ENCODE measurements at regions not wholly inside any gene's neighbourhood (a gene's known extent, or its start where the extent isn't known, plus 50 kb on each side); places are given as distances from the start of the nearest gene placed in this dataset.

DNA sequence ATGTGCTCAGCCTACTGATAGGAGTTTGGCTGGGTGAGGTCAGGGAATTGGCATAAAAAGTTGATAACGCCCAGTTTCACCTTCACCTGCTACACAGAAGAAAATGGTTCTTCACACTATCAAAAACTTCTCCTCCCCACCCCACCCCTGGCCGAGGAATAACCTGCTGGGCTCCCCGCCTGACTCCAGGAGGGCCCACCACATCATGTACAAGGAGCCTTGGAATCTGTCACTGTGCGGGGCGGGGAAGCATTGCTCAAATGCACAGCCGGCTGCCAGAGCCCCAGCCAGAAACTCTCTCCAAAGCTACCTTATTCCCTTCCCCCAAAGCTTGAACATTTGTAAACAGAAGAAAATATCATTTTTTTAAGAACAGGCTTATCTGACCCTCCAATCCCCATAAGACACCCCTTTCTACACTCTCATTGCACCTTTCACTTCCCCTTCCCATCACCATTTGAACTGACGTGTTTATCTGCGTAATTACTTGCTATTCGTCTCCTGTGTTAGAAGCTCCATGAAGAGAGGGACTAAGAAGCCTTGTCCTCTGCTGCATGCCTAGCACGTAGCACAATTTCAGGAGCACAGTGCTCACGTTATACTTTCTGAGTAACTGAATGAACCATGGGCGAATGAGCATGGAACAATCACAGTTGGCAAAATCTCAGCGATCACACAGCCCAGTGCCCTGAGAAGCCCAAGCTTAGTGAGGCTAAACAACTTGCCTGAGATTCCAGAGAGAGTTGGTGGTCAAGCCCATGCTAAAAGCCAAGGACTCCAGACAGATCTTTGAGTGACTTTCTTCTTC lies 82.9 kb downstream of the HES1 start:
- DNase-seq (ENCODE audit: low spot score), result no peak

DNA sequence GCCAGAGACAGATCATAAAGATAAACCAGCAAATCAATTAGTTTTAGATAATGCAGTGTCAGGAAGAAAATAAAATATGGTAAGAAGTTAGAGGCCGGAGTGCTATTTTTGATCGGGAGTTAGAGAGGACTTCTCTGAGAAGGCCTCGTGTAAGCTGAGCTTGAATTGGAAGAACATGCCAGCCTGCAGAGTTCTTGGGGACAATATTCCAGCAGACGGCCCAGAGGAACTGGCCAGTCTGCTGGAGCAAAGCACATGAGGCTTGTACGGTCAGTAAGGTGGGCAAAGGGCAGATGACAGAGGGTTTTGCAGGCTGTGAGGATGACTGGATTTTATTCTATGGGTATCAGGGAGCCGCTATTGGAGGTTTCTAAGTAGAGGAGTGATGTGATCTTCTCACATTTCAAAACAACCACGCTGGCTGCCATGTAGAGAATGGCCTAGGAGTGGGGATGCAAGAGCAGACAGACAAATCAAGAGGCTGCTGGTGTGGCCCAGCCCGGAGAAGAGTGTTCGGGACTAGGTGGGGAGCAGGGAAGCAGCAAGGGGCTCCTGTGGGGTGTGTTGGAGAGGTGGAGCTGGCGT lies 84.0 kb downstream of the HES1 start:
- no peak for DNase-seq (ENCODE audit: low spot score)

DNA sequence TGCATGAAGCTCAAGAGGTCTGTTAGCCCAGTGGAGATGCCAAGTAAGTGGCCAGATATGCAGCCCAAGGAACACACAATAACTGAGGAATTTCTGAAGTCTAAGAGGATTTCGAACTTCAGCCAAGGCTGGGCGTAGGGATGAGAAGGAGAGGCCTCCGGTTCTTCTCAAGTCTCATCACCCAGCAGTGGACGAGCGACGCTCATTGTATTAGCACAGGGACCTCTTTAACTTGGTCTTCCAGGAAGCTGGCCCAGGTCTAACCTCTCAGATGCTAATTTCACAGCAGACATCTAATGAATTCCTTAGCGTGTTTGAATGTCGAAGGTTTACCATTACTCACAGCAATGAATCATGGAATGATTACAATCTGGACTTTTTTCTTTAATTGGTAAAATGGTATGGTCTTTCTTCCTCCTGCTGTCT lies 85.0 kb downstream of the HES1 start:
- no peak for DNase-seq (ENCODE audit: low spot score)

DNA sequence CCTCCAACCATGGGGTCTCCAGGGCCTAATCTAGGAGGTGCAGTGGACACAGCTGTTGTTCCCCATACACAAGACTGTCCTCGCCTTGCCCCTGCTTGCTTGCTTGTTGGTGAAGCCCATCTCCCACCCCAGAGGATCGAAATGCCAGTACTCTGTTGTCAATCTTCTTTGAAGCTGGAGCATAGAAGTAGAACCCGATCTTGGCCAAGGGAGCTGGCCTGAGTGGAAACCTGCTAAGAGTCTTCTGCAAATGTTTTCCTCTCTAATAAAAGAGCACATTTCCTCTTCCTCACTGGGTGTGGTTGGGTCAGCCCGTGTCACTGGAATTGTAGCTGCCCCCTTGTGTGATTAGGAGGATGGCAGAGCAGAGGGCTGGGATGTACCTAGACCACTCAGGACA lies 85.4 kb downstream of the HES1 start:
- DNase-seq (ENCODE audit: low spot score), result no peak

DNA sequence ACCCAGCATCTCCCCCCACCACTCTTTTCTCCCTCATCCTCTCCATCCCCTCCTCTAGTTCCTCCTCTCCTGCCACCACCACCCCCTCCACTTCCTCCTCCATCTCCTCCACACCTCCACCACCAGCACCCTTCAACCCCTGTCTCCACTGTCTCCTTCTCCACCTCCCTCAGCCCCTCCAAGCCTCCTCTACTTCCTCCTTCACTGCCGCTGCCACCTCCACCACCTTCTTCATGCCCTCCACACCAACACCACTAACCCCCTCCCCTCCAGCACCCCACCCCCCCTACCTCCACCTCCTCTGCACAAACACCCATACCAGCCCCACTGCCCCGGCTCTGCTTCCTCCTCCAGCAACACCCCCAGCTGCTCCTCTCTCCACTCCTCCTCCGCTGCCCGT lies 88.0 kb downstream of the HES1 start:
- DNase-seq (ENCODE audit: low spot score), result no peak

DNA sequence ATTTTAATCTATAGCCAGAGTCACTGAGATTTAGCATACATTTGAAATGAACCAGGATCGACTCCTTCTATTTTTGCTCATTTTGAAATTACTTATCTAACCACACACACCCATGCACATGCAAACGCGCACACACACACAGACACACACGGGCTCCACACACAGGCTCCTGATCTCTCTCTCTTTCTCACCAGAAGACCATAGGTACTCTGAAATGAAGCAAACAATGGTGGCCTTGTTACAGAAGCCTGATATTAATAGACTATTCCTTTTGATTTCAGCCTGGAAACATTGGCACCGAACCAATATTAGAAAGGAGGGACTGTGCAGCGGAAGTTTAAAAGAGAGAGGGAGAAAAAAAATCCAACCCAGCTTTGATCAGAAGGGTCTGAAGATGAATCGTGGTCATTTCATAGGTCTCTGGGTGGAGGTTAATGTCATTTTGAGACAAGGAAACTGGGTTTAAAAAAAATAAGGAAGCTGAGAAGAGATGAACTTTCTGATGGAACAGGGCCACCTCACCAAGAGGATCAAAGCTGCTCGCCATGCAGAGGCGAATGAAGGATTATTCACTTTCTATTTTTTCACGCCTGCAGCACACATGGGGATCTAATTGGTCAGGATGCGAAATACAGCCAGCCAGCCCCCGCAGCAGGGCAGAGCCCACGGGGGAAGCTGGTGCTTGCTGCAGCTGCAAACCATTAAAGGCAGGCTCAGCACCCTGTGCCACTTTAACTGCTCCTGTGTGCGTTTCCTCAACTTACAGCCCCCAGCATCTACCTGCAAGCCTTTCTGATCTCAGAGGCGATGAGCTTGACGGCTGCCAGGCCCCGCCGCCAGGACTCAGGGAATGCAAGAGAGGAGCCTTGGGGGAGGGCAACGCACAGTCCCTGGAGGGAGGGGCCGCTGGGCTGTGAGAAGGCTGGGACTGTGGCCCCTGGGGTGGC lies 88.8 kb downstream of the HES1 start:
- DNase-seq (ENCODE audit: low spot score), result no peak

DNA sequence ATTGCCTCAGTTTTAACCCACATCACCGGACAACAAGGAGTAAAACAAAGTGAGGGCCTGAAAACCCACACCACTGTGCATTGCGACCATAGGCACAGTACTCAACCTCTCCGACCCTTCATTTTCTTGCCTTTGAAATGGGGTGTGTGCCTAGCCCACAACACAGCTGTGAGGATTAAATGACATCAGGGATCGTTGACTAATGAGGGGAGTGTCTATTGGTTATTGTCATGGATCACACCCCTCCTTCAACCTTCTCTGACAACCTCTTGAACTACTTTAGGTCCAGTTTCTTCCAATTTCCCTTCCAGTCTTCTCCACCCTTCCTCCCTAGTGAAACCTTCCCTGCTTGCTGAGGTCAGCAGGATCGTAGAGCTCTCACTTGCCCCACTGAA lies 89.5 kb downstream of the HES1 start:
- no peak for DNase-seq (ENCODE audit: low spot score)

DNA sequence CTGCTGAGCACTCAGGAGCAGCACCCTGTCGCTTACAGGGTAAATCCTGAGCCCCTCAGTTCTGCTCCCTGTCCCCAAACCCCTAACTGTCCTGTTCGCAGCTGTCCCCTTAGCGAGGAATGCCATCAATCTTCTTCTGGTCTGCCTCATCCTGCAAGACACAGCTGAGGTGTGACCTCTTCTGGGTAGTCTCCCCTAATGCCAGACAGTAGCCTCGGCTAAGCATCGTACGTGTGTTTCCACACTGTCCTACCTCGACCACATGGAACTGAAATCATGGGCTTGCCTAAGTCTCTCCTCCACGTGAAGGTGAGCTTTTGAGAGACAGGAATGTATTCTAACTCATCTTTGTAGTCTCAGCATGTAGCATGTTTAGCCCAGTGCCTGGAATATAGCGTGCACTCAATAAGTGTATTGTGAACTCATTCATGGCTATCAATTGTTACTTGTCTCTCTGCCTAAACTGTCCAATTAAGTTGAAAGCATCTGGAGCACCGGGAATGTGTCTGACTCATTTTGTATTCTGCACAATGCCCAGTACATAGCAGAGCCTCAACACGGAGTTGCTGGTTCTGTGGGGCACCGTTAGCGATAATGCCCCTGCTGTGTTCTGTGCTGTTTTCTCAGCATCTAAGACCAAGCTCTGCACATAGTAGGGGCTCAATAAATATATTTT lies 90.2 kb downstream of the HES1 start:
- no peak for DNase-seq (ENCODE audit: low spot score)

DNA sequence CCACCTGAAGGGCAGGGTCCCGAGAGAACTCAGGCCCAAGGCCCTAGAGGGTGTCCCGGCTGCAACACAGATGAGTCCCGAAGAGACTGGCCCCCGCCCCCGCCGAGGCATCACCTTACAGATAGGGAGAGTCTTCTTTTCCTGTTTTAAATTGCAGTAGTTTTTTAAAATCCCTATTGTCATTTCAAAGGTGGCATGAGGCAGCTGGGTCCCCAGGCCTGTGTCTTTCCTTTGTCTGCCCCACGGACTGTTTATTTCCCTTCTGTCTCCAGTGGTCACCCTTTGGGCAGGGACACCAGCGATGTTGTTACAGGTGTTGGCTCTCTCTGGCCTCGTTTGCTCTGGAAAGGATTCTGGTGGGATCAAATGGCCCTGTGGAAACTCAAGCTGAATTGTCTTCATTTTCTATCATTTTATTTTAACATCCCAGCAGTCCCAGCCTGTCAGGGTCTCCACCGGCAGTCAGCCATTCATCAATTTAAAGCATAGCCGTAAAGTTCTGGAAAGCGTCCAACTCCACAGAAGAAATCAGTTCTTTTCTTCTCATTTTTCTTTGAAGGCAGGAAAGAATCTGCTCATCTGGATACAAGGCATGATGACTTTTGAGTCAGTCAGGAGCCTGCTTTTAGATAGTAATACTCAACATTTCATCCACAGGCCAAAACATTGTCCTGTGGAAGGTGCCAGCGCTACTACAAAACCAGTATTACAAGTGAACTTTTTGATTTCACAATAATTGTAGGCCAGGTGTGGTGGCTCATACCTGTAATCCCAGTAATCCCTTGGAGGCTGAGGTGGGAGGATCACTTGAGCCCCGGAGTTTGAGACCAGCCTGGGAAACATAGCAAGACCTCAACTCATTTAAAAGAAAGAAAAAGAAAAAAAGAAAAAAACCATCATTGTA lies 96.2 kb downstream of the HES1 start:
- no peak for DNase-seq (ENCODE audit: low spot score)

DNA sequence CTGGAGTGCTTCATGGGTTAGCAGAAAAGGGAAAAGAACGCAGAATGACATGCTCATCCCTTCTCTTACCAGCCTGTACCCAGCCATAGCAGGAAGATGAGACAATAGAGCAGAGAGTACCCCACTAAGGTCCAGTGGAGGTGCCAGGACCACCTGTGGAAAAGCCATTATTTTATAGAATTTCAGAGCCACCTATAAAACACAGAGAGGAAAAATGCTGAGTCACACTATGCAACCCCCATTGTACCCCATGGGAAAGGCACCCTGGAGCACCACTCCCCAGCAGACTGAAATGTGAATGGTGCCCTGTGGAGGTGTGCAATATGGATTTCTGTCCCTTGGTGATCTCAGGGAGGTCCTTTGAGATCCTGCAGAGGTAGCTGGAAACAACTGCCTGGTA lies 97.2 kb downstream of the HES1 start:
- no peak for DNase-seq (ENCODE audit: low spot score)

DNA sequence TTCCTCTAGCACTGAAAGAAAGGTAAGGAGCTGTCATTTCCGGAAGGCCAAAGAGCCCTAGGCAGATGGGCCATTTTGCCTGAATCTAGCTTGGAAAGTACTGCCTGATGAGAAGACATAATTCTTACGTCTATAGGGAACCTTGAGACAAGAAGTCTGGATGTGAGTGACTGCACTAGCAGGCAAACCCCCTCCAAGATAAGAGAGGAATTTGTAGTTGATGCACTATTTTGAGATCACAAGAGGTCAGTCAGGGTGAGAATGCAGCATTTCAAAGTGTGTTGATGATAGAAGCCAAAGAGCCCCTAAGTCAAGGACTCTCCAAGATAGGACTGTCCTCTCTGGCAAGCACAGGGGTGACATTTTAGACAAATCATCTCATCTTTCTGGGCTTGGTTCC lies 99.2 kb downstream of the HES1 start:
- DNase-seq (ENCODE audit: low spot score), result no peak

DNA sequence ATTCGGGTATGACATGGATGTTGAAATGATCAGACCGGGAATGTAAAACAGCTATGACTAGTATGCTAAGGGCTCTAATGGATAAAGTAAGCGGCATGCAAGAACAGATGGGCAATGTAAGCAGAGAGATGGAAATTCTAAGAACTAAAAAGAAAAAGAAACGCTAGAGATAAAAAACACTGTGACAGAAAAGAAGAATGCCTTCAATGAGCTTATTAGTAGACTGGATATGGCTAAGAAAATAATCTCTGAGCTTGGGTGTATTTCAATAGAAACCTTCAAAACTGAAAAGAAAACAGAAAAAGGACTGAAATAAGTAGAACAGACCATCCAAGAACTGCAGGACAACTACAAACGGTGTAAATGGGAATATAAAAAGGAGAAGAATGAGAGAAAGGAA lies 101.2 kb downstream of the HES1 start:
- DNase-seq (ENCODE audit: low spot score), result no peak

DNA sequence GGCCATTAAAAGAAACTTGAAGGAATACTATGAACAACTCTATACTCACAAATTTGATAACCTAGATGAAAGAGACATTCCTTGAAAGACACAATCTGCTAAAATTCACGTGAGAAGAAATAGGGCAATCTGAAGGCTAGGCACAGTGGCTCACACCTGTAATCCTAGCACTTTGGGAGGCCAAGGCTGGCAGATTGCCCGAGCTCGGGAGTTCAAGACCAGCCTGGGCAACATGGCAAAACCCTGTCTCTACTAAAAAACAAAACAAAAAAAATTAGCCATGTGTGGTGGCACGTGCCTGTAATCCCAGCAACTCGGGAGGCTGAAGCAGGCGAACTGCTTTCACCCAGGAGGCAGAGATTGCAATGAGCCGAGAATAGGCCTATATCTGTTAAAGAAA lies 104.8 kb downstream of the HES1 start:
- DNase-seq (ENCODE audit: low spot score), result no peak

DNA sequence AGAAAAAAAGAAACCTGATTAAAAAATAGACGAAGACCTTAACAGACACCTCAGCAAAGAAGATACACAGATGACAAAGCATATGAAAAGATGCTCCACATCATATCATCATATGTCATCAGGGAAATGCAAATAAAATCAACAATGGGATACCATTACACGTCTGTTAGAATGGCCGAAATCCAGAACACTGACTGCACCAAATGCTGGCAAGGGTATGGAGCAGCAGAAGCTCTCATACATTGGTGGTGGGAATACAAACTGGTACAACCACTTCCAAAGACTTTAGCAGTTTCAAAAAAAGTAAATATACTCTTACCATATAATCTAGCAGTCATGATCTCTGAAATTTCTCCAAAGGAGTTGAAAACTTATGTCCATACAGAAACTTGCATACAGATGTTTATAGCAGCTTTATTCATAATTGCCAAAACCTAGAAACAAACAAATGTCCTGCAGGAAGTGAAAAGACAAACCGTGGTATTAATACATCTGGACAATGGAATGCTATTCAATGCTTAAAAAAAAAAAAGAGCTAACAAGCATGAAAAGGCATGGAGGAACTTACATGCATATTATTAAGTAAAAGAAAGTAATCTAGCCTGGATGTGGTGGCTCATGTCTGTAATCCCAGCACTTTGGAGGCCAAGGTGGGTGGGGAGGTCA lies 107.4 kb downstream of the HES1 start:
- DNase-seq (ENCODE audit: low spot score), result no peak

DNA sequence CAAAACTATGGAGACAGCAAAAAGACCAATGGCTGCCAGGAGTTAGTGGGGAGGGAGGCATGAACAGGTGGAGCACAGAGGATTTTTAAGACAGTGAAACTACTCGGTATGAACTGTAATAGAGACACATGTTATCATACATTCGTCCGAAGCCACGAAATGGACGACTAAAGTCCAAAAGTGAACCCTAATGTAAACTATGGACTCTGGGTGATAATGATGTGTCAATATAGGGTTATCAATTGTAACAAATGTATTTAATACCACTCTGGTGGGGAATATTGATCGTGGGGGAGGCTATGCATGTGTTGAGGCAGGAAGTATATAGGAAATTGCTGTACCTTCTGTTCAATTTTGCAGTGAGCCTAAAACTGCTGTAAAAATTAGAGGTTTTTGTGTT lies 107.0 kb downstream of the CPN2 start:
- DNase-seq (ENCODE audit: low spot score), result no peak

DNA sequence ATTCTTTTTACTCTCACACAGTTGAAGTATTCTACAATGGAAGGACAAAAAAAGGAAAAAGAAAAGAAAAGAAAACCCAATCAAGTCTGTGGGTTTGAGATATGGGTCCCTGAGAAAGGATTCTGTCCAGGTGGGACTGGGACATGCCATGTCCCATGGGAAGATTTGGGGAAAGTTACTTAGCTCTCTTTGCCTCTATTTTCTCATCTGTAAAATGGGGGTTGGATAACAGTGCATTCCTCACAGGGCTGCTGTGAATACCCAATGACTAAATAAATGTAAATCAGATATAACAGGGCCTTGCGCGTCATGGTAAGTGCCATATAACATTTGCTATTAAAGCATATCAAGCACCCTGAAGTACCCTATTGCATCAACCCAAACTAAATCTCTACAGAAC lies 105.7 kb downstream of the CPN2 start:
- DNase-seq (ENCODE audit: low spot score), result no peak

DNA sequence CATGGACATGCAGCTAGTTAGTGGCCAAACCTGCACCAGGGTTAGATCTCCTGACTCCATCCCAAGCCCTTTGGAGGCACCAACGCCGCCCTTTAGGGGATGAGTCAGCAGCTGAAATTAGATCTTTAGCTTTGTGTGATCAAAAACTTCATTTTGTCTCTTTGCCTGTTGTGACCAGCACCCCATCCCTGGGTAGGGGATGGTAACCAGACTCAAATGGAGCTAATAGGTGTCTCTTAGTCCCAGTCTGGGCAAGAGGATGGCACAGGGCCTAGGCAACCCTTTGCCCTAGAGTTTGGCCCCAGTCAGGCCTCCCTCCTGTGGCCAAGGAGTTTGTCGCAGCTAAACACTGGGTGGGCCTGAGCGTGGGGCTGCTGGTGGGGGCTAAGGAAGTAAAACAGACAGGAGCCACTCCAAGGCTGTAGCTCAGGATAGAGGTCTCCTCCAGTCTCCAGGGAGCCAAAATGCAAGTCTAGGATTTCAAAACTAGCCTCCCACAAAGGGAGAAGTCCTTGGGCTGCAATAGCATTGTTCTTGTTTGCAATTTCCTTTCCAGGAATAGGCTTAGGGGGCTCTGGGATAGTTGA lies 105.1 kb downstream of the CPN2 start:
- no peak for DNase-seq (ENCODE audit: low spot score)

DNA sequence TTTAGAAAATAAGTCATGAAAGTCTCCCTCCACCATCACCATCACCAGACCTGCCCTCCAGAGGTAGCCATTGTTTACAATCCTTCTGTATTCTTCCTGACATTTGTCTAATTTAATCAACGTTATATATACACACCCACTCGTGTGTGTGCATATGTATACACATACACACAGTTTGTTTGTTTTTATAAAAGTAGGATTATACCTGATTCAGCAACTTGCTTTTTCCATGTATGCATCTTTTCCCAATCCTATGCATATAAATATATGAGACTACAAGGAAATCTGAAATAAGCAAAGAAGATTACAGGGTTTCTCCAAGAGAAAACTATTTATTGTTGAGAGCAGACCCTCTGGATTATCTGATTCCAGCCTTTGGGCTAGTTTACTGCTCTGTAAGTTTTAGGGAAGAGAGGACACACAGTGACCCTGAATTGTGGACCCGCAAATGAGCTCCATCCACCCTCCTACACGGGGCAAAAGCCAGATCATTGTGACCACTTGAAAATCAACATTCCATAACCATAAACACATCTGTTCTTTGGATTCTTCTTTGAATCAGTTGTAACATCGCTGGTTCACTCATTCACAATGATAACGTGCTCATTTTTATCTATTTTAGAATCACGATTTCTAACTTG lies 104.3 kb downstream of the CPN2 start:
- DNase-seq (ENCODE audit: low spot score), result no peak

DNA sequence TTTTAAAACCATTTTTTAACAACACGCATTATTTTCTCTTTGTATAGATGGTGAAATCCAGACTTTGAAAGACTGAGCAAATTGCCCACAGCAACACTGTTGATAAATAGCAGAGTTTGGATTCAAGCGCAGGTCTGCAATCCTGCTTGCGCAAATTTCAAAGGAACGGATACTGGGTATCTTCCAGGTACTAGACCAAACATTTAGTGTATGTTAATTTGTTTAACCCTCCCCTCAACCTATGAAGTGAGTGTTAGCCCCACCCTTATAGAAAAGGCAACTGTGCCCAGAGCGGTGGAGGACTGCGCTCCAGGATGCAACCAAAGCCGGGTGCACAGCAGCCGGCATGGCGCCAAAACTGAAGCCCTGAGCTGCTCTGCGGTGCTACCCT lies 103.8 kb downstream of the CPN2 start:
- no peak for DNase-seq (ENCODE audit: low spot score)

All from cerebellar cortex (tissue), 1 donor.